ENCODE measurements at regions not wholly inside any gene's neighbourhood (a gene's known extent, or its start where the extent isn't known, plus 50 kb on each side); places are given as distances from the start of the nearest gene placed in this dataset.

DNA sequence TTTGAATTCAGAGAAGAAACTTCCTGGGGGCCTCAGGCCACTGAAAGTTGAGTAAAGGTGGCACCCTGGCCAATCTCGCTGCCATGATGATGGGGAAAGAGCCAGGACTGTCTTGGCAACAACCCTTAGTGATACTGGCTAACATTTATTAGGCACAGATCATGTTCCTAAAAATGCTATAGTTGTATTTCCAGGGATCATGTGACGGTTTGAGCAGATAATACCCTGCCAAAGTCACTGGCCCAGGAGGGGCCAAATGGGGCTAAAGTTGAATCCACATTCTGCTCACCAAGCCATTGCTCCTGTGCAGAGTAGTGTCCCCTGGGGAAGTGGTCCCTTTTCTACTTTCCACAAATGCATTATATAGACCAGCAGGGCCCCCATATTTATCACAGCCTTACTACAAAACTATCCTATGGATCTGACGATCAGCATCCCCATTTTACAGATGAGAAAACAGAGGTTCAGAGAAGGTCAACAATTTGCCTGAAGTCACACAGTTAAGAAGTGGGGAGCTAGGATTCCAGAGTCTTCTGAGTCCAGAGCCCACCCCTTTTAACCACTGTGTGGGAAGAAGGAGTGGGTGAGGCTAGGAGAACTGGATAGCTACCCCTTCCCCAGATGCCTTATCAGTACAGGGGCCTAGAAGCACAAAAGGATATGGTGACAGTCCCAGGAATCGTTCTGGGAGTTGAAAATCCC, 300.0 kb upstream of the IRX3 start (continued):
- TF ChIP-seq ZNF529 (tag by site-specific recombination; IDR thresholded peaks at IDR 0.05; ENCODE audit: insufficient replicate concordance), result no peak
- TF ChIP-seq GFI1B (tag by site-specific recombination; IDR thresholded peaks at IDR 0.05), result no peak
- TF ChIP-seq ZNF76 (tag by site-specific recombination; IDR thresholded peaks at IDR 0.05; ENCODE audit: borderline replicate concordance, low read depth), result no peak
- no peak for TF ChIP-seq BCL11A (tag by site-specific recombination; IDR thresholded peaks at IDR 0.05; ENCODE audit: low read depth)
- TF ChIP-seq ZNF114 (tag by site-specific recombination; IDR thresholded peaks at IDR 0.05), result no peak
- TF ChIP-seq ZNF701 (tag by site-specific recombination; IDR thresholded peaks at IDR 0.05), result no peak
- no peak for TF ChIP-seq ZNF473 (tag by site-specific recombination; IDR thresholded peaks at IDR 0.05)
- TF ChIP-seq, protein P1, sequence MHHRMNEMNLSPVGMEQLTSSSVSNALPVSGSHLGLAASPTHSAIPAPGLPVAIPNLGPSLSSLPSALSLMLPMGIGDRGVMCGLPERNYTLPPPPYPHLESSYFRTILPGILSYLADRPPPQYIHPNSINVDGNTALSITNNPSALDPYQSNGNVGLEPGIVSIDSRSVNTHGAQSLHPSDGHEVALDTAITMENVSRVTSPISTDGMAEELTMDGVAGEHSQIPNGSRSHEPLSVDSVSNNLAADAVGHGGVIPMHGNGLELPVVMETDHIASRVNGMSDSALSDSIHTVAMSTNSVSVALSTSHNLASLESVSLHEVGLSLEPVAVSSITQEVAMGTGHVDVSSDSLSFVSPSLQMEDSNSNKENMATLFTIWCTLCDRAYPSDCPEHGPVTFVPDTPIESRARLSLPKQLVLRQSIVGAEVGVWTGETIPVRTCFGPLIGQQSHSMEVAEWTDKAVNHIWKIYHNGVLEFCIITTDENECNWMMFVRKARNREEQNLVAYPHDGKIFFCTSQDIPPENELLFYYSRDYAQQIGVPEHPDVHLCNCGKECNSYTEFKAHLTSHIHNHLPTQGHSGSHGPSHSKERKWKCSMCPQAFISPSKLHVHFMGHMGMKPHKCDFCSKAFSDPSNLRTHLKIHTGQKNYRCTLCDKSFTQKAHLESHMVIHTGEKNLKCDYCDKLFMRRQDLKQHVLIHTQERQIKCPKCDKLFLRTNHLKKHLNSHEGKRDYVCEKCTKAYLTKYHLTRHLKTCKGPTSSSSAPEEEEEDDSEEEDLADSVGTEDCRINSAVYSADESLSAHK (tag by site-specific recombination; IDR thresholded peaks at IDR 0.05), result no peak
- TF ChIP-seq, protein P2, sequence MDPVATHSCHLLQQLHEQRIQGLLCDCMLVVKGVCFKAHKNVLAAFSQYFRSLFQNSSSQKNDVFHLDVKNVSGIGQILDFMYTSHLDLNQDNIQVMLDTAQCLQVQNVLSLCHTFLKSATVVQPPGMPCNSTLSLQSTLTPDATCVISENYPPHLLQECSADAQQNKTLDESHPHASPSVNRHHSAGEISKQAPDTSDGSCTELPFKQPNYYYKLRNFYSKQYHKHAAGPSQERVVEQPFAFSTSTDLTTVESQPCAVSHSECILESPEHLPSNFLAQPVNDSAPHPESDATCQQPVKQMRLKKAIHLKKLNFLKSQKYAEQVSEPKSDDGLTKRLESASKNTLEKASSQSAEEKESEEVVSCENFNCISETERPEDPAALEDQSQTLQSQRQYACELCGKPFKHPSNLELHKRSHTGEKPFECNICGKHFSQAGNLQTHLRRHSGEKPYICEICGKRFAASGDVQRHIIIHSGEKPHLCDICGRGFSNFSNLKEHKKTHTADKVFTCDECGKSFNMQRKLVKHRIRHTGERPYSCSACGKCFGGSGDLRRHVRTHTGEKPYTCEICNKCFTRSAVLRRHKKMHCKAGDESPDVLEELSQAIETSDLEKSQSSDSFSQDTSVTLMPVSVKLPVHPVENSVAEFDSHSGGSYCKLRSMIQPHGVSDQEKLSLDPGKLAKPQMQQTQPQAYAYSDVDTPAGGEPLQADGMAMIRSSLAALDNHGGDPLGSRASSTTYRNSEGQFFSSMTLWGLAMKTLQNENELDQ (tag by site-specific recombination; IDR thresholded peaks at IDR 0.05; ENCODE audit: low read depth), result no peak

DNA sequence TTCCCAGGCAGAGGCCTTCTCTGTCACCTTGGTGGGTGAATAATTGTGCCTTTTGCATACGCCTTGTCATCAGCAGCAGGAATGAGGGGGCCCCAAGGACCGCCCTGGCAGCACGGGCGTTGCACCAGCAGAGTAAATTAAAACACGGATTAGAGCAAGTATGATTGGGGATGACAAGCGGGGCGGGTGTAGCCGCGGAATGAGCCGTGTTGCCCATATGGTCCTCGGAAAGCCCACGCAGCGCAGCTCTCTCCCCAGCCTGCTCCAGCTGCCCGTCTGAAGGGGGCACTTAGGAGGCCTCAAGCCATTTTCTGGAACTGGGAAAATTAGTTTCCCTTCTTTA, 299.4 kb upstream of the IRX3 start:
- H3K4me1 ChIP-seq (ENCODE audit: control insufficient read depth, insufficient read depth, low read length), result no peaks in the 10 kb centered on the region
- H3K9me3 ChIP-seq (ENCODE audit: control insufficient read depth, insufficient read depth, low read depth, low read length), result no peaks in the 10 kb centered on the region
- no peak overlapping the region for H3K4me3 ChIP-seq (ENCODE audit: low read depth, low read length)
- TF ChIP-seq OVOL3 (tag by site-specific recombination; IDR thresholded peaks at IDR 0.05) (no peak), ZNF585B (tag by site-specific recombination; IDR thresholded peaks at IDR 0.05) (no peak), ZNF623 (tag by site-specific recombination; IDR thresholded peaks at IDR 0.05) (no peak), ZNF549 (tag by site-specific recombination; IDR thresholded peaks at IDR 0.05) (no peak), ZNF626 (tag by site-specific recombination; IDR thresholded peaks at IDR 0.05) (no peak), ZNF423 (tag by site-specific recombination; IDR thresholded peaks at IDR 0.05) (no peak), ZNF302 (tag by site-specific recombination; IDR thresholded peaks at IDR 0.05; ENCODE audit: low read depth) (no peak), ZBTB48 (tag by site-specific recombination; IDR thresholded peaks at IDR 0.05) (no peak), BCL11A (tag by site-specific recombination; IDR thresholded peaks at IDR 0.05; ENCODE audit: low read depth) (no peak), ZNF521 (tag by site-specific recombination; IDR thresholded peaks at IDR 0.05) (no peak), PRDM1 (tag by site-specific recombination; IDR thresholded peaks at IDR 0.05) (no peak), FEZF1 (tag by site-specific recombination; IDR thresholded peaks at IDR 0.05) (no peak), EGR2 (tag by site-specific recombination; IDR thresholded peaks at IDR 0.05; ENCODE audit: low read depth) (no peak), ZNF658 (tag by site-specific recombination; IDR thresholded peaks at IDR 0.05) (no peak), ZNF629 (tag by site-specific recombination; IDR thresholded peaks at IDR 0.05) (no peak), ZNF248 (tag by site-specific recombination; IDR thresholded peaks at IDR 0.05) (no peak), ZNF133 (tag by site-specific recombination; IDR thresholded peaks at IDR 0.05) (no peak)
- TF ChIP-seq, protein P3, sequence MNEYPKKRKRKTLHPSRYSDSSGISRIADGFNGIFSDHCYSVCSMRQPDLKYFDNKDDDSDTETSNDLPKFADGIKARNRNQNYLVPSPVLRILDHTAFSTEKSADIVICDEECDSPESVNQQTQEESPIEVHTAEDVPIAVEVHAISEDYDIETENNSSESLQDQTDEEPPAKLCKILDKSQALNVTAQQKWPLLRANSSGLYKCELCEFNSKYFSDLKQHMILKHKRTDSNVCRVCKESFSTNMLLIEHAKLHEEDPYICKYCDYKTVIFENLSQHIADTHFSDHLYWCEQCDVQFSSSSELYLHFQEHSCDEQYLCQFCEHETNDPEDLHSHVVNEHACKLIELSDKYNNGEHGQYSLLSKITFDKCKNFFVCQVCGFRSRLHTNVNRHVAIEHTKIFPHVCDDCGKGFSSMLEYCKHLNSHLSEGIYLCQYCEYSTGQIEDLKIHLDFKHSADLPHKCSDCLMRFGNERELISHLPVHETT (tag by site-specific recombination; IDR thresholded peaks at IDR 0.05), result no peak
- TF ChIP-seq, protein P4, sequence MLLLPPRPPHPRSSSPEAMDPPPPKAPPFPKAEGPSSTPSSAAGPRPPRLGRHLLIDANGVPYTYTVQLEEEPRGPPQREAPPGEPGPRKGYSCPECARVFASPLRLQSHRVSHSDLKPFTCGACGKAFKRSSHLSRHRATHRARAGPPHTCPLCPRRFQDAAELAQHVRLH (tag by site-specific recombination; IDR thresholded peaks at IDR 0.05), result no peak
- no peak overlapping the region for H3K27ac ChIP-seq (ENCODE audit: extremely low read depth, low read depth, low read length)
- no peaks in the 10 kb centered on the region for H3K36me3 ChIP-seq (ENCODE audit: control insufficient read depth in 2 of 2, insufficient read depth in 1 of 2, low read length in 2 of 2)
- POLR2A ChIA-PET, result interaction anchor here (0.9 kb wide), 1 partner anchor 9 kb away, joined by 4 read pairs; no protein-coding TSS in a partner anchor
- CTCF ChIA-PET, result interaction anchor here (0.8 kb wide), 1 partner anchor 9 kb away, joined by 3 read pairs; no protein-coding TSS in a partner anchor
